ENCODE measurements at regions not wholly inside any gene's neighbourhood (a gene's known extent, or its start where the extent isn't known, plus 50 kb on each side); places are given as distances from the start of the nearest gene placed in this dataset.
"Not testable (repeated sequence)": the region's sequence is repeated elsewhere in the genome, so short reads cannot be mapped to it uniquely, and the experiment has no call there.

DNA sequence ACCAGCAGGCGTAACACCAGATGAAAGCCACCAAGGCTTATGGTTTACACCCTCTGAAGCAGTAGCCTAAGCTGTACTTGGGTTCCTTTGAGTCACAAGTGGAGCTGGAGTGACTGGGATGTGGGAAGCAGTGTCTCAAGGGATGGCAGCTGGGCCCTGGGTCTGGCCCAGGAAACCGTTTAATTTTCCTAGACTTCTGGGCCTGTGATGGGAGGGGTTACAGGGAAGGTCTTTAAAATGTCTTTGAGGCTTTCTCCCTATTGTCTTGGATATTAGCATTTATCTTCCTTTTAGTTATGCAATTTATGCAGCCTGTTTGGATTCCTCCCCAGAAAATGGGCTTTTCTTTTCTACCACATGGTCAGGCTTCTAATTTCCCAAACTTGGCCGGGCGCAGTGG is 568.2 kb downstream of the ANKRD7 start:
- no peak for DNase-seq

DNA sequence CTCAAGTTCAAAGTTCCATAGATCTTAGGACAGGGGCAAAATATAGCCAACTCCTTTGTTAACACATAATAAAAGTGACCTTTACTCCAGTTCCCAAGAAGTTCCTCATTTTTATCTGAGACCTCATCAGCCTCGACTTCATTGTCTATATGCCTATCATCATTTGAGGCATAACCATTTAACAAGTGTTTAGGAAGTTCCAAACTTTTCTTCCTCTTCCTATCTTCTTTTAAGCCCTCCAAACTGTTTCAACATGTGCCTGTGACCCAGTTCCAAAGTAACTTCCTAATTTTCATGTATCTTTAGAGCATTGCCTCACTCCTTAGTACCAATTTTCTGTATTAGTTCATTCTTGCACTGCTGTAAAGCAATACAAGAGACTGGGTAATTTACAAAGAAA is 569.1 kb downstream of the ANKRD7 start:
- DNase-seq = no peak

DNA sequence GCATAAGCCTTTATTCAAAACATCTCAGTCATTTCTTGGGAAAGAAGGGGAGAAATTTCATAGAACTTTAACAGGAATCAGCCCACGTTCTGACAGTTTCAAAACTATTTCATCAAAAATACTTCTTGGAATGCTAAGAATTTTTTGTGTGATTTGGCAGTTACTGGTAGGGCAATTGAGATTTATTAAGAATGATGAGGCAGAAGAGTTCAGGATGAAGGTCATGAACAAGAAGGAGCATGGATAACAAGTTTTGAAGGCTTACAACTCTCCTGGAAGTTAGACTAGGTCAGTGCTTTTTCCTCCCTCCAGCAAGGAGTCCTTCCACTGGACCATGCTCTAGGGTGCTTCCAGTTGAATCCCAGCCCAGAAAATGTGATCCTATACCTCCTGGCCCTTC is 569.9 kb downstream of the ANKRD7 start:
- no peak for DNase-seq

DNA sequence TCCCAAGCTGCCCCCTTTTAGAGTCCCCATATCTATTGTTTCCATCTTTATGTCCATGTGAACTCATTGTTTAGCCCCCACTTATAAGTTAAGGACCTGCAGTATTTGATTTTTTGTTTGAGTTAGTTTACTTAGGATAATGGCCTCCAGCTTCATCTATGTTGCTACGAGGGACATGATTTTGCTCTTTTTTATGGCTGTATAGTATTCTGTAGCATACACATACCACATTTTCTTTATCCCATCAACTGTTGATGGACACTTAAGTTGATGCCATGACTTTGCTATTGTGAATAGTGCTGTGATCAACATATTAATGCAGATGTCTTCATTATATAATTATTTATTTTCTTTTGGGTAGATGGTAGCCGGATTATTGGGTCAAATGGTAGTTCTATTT is 576.9 kb downstream of the ANKRD7 start:
- no peak for DNase-seq

DNA sequence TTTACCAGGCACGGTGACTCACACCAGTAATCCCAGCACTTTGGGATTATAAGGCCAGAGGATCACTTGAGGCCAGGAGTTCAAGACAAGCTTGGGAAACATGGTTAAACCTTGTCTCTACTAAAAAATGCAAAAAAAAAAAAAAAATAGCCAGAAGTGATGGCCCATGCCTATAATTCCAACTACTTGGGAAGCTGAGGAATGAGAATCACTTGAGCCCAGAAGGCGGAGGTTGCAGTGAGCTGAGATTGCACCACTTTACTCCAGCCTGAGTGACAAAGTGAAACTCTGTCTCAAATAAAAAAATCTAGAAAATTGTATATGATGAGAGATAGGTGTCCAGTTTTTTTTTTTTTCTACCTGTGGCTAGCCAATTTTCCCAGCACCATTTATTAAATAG is 578.2 kb downstream of the ANKRD7 start:
- no peak for DNase-seq

DNA sequence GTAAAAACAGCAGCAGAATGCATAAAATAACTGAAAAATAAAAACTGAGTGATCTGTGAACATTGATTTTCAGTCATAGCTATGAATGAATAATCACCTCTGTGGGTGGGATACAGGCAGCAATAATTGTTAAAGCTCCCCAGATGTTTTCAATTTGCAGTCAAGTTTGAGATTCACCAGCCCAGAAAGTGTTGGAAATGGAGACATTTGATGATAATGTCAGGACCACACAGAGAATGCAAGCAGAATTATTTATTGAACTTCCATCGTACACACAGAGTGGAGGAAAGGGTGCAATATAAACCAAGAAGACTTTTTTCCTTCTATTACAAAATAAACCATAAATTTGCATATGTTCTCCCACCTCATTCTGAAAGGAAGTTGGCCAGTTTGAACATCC is 601.7 kb downstream of the ANKRD7 start:
- no peak for DNase-seq

DNA sequence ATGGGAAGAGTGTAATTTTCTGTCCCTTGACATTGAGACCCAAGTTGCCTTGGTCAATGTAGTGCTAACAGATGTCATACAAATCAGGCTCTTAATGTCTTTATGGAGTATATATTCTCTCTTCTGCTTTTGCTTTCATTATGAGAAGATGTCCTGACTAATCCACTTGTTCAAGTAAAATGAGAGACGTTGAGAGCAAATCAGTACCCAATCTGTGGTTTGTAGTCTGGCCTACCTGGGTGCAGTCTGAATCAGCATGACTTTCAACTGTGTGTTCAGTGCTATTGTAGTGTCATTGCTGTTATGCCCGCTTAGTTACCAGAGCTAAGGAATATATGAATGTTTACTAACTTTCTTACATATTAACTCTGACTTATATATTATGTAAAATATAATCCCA is 612.4 kb downstream of the ANKRD7 start:
- no peak for DNase-seq

DNA sequence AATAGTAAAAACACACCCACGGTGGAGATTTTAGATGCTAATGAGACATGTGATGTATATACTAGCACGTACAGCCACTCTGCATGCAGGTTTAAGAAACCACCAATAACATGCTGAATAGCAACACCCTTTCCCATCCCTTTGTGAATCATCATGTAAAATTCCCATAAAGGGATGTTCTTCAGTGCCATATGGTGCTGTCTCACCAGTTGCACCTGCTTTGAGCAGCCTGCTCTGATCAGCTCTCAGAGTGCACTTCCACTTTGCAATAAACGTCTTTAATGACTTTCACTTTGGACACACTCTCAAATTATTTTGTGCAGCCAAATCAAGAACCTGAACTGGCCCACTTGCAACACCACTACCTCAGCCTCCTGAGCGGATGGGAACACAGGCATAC is 615.0 kb downstream of the ANKRD7 start:
- DNase-seq = no peak

DNA sequence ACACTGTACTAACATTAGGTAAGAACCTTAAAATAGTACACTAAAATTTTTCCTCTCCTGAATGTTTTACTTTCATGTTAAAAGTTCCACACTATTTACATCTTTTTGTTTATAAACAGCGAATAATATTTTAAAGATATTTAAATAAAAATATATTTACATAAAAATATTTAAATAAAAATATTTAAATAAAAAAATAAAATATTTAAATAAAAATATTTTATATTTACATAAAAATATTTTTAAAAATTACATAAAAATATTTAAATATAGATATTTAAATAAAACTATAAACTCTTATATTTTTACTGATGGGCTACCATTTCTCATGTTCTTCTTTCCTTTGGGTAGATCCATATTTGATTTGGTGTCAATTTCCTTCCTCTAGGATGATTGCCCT is 619.0 kb downstream of the ANKRD7 start:
- no peak for DNase-seq

DNA sequence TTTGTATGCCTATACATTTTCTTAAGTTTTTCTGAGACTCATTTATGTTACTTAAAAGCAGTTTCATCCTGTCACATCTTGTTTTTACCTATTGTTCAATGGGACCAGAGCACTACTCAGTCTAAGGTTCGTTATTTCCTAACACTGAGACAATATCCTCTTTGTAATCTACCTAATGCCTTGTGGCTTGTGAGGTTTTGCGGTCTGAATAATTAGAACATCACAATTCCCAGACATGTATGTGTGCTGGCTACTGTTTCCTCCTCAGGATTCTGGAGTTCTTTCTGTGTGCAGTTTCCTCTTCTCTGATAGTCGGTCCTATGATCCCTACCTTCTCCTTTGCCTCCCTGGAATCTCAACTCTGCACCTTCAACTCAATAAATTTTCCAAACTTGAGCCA is 620.2 kb downstream of the ANKRD7 start:
- DNase-seq = no peak

DNA sequence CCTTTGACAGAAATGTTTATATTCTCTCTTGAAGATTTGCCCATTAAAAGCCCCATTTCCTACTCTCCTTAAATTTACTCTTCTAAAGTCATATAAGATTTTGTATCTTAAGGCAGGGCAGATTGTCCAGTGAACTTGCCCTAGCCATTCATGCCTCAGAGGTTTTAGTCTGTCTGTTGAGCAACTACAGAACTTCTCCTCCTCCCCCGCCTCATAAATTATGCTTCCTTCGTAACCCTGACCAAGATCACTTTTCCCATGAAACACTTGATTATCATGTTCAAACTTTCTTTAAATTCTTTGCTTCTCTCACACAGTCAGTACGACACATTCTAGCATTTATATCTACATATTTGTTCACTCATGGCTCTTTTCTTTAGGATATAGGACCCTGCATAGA is 621.3 kb downstream of the ANKRD7 start:
- no peak for DNase-seq

DNA sequence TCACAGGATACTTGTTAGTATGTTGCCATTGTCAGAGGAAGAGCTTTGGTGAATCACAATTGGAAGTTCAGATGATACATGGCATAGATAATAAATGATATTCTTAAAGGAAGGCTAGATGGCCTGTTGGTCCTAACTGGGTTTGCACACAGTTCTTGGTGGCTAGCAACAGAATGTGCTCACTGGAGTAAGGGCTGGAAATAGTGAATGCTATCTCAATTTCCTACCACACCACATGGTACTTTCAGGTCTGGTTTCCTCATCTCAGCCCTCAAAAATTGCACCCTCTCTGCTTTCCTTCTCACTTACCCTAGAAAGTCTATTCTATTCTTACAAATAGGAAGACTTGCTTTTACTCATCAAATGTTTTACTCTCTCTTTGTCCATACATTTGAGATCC is 622.5 kb downstream of the ANKRD7 start:
- no peak for DNase-seq

DNA sequence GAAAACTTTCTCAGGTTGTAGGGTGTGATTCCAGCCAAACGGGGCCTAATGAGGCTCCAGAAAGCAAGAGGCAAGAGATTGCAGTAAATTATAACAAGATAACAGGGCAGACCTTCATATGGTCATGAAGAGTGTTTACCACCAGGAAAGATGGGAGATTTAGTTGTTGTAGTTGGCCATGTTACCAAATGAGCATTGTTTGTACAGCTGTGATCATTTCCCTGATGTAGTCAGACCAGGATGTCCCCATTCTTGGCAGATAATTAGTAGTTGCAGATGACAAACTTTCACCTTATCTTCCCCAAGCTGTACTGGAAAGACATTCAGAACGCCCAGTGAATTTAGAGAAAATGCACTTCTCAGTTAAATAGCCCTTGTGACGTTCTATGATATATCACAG is 630.8 kb downstream of the ANKRD7 start:
- no peak for DNase-seq

DNA sequence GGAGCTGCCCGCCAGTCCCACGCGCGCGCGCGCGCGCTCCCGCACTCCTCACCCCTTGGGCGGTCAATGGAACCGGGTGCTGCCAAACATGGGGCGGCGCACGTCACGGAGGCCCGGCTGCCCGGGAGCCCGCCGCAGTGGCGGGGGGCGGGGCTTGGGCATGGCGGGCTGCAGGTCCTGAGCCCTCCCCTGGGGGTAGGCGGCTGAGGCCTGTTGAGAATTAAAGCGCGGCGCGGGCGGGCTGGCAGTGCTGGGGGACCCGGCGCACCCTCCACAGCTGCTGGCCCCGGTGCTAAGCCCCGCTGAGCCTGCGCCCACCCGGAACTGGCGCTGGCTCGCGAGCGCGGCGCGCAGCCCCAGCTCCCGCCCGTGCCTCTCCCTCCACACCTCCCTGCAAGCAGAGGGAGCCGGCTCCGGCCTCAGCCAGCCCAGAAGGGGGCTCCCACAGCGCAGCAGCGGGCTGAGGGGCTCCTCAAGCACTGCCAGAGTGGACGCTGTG is 634.2 kb downstream of the ANKRD7 start:
- no peak for DNase-seq

DNA sequence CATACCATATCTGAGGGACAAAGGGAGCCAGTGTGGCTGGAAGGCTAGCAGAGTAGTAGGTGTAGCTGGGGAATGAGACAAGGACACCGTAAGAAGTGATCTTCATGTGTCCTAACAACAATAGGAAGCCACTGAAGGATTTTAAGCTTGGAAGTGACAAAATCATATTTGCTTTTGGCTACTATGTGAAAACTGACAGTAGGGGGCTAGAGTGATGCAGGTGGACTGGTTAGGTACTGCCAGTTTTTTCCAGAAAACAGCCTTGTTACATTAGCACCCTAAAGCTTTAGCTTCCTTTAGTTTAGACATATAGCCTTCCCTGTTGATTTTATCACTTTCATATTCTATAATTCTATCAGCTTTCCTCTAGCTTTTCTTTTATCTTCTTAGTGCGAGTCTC is 637.1 kb downstream of the ANKRD7 start:
- no peak for DNase-seq

DNA sequence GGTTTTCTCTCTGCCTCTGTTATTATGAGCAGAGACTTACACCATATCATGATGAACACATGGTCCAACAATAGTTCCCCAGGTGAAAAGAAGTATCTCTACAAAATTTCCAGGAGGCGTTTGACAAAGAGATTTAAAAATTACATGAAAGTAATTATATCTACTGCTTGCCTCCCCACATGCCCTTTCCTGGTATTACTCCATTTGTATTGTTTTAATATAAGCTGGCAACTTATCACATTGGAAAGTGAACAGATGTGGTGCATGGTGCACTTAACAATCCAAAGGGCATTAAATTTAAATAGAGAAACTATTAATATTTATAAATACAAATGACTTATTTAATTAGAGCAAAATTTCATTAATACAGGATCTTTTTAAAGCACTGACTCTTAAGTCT is 638.2 kb downstream of the ANKRD7 start:
- no peak for DNase-seq

DNA sequence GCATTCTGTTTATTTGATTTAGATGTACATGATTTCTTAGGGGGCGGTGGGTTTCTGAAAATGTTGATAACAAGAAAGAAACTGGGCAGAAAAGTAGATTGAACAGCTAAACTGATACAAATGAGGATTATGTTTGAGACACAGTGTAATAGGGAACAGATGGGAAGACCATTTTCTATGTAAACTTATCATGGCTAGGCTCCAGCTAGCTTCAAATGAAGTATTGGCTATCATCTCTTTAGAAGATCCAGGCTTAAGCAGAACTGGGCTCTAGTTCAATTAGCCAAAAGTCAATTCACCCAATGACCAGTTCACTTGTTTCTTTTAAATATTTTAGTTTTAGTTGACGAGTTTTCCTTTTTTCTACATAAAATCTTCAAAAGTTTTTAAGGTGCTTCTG is 639.5 kb downstream of the ANKRD7 start:
- no peak for DNase-seq

DNA sequence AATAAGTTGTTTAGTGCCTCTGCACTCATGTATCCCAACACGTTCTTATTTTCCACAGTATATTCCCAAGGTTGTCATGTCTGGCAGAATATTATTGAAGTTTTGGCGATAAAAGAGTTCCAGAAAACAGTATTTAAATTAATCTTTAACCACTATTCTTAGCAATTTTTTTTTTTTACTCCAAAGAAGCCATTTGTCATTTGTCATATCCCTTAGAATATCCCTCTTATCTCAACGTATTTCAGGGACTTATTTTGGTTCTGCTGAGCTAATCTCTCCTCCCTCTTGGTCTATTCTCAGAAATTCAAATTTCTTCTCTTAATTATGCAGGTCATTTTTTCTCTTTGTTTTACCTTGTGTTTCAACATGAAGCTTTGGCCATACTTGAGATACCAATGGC is 643.4 kb downstream of the ANKRD7 start:
- no peak for DNase-seq

DNA sequence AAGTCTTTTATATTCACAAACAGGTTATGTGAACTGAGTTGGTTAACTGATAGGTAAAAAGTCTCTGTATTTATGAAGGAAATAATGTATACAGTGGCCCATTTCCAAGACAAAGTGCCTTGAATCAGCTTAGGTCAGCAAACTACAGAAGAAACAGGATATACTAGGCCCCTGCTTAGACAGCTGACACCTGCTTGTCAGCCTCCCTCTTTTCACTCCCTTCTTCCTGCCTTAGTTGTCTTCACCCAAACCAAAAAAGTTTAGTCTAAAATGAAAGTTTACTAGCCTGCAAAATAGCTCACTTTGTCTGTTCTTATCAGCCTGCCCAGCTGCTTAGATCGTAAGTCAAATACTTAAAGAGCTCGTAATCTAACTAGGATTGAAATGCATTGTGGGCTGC is 644.6 kb downstream of the ANKRD7 start:
- not testable (repeated sequence) for DNase-seq

DNA sequence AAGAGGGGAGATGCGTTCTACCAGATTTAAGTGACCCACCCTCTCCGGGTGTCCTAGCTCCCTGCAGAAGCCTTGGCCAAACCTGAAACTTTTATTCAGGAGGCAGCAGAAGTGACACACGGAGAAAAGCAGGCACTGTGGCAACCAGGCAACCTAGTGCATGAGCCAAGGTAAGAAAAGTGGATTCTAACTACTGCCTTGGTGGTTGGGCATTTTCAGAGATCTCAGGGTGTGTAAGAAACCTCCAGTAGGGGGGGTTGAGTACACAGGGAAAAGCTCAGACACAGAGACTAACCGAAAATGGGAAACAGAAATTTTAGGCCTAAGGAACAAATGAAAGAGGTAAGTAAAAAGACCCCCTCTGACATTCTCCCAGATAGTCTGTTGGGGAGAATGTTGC is 645.7 kb downstream of the ANKRD7 start:
- DNase-seq = no peak

DNA sequence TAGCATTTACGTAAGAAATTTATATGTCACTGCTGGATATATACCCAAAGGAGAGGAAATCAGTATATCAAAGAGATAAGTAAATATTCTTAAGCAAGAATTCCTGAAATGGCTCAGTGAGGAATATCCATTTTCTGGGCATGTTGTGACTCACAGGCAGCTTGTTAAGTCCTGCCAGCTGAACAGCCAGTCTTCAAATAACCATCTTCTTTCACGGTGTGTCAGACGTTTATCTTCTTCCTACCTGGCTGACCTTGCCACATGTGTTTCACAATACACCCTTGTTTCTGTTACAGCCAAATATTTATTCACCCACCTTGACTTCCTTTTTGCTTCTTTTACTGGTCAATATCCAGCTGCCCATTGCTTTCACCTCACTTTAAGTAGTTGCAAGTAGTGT is 648.1 kb downstream of the ANKRD7 start:
- no peak for DNase-seq

DNA sequence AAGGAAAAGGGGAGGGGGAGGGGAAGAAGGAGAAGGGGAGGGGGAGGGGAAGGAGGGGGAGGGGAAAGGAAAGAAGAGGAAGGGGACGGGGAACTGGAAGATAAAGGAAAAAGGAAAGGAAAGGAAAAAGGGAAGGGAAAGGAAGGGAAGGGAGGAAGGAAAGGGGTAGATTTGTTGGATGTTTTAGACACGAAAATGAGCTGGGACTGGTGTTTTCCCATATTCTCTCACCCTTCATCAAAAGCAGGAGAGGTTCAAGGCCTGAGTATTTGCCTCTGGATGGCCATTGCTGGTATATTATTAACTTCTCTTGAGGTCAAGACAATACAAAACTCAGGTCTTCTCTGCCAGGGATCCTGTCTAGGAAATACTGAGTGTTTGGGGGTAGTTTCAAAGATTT is 652.7 kb downstream of the ANKRD7 start:
- no peak for DNase-seq

DNA sequence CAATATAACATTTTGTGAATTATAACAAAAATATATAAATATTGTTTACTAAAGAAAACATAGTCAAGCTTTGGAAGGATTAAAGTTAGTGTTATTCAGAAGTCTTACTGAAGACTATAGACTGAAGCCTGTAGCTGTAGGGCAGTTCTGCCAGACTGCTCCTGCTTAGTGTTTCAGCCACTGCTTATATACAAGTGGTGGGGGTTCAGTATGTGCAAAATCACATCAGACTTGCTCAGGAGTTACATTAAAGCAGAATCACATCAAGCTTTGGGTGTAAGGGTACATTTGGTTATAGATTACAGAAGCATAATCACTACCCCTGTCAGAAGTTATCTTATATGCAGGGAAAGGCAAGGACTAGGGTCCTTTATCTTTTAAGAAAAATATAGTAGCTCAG is 653.8 kb downstream of the ANKRD7 start:
- DNase-seq = no peak

DNA sequence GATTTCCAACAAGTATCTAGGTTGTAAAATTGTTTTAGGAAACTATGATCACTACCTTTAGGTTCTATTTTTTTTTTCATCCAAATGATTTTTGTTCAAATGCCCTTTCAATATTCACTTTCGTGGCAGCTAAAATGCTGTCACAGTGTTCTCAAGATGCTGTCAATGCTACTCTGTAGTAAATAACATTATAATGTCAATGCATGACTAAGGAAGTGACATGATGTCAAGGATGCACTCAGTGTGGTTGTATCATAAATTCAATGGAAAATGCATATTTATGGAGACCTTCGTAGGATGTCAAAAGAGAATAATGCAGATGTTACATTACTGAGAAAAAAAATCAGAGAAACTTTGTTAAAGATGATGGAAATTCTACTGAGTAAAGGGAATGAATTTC is 673.8 kb downstream of the ANKRD7 start:
- DNase-seq = no peak

DNA sequence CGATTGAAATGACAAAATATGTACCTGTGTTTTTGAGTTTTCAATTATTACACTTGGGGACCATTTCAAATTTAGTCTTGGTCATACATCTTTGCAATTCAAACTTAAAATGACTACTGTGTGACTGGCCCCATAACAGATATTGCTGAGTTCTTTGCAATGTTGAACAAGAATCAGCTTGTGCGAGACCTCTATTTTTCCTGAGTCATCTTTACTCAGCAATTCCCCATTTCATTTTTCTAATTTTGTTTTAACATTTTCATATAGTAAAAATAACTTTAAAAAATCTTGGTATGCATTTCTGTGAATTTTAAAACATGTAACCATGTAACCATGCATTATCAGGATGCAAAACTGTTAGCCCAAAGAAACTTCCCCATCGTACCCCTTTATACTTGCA is 678.1 kb downstream of the ANKRD7 start:
- no peak for DNase-seq

Data from amygdala (tissue), 56 donors.